Endothelial cell of hepatic sinusoid (primary cell): ENCODE measurements at regions not wholly inside any gene's neighbourhood (a gene's known extent, or its start where the extent isn't known, plus 50 kb on each side); places are given as distances from the start of the nearest gene placed in this dataset.
"Not testable (repeated sequence)": the region's sequence is repeated elsewhere in the genome, so short reads cannot be mapped to it uniquely, and the experiment has no call there.

Experiments used
- in situ Hi-C: cut with HindIII; loops from 2 replicates; pipeline ENCODE4 v1.10.0; 2017; ENCODE audit warnings: low sequenced_read_pairs

DNA sequence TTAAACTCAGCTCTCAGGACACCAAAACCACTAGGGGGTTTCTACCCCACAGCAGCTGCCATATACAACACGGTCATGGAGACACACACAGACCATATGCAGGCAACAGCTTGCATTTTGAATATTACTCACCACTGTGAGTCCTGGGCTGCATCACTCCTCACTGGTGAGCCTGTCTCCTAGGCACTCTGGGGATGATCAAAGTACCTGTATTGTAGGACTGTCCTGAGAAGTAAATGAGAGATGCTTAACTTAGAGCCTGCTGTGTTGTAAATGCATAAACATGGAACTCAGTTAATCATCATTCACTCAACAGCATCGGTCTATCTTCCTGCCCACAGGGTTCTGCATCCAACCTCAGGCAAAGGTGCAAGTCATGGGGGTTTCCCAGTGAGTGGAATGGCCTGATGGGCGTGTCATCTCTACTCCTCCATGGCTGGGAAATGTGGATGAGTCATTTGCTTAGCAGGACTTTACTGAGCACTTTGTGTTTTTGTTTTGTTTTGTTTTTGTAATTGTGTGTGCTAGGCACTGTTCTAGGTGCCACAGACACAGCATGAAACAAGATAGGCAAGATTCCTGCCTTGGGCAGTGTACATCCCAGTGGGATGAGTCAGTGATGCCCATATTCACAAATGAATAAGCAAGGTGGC lies 1141.2 kb upstream of the TMEM132C start:
- in situ Hi-C loops, result no loop called here

DNA sequence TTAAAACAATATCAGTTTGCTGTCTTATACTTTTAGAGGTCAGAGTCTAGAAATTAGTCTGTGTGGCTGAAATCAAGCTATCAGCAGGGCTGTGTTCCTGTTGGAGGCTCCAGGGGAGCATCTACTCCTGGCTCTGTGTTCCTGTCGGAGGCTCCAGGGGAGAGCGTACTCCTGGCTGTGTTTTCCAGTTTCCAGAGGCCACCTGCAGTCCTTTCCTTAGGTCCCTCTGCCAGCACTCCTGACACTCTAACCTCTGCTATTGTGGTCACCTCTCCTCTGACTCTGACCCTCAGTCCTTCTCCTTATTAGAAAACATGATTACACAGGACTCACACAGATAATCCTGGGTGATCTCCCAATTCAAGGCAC lies 1140.7 kb upstream of the TMEM132C start:
- in situ Hi-C loops, result no loop called here

GRCh38 chr12:127127897-127128296 lies 1139.1 kb upstream of the TMEM132C start:
- in situ Hi-C loops, result no loop called here

- in situ Hi-C loops, result no loop called here
Observed at GRCh38 chr12:127130506-127131124, 1136.4 kb upstream of the TMEM132C start.

DNA sequence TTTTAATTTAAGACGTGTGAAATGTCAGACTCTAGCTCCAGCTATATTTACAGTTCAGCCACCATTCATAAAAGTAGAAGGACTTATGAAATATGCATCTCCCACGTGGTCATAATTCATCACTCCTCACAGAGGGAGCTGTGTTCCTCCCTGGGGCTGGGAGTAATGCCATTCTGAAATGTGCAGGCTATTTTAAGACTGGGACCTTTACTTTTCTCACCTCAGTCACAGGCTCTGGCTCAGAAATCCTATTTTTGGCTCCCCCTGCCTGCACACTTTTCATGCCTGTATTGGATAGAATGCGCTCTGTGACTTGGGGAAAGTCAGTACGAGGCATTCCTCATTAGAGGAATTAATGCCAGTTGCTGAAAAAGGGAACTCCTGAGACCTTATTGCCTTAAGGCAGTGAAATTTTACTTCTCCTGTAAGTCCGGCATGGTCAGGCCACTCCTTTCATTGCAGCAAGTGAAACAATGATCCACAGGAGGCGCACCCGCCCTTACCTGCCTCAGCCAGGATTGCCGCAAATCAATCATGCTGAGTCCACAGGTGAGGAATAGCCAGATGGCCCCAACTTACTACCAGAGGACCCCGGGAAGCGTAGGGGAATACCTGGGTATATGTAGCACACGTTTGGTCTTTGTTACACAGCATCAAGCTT lies 1133.2 kb upstream of the TMEM132C start:
- in situ Hi-C loops, result no loop called here

- in situ Hi-C loops, result not testable (repeated sequence)
Observed at GRCh38 chr12:127140864-127141484, 1126.0 kb upstream of the TMEM132C start.

GRCh38 chr12:127143020-127143419 lies 1124.0 kb upstream of the TMEM132C start:
- in situ Hi-C loops, result no loop called here

DNA sequence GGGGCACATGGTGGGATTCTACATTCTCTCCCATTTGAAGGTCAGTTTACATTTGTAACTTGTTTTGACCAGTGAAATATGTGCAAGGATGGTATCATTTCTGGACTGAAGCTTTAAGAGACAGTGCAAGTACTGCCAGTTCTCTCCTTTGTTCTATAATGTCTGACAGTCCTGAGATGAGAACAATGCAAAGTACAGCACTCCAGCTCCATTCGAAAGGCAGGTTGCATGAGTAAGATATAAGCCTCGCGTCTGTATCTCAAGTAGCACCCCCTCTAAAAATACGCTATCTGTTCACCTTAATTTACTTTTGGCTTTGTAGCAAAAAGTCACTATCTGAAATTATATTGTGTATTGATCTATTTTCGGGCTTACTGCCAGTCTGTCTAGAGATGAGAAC lies 1122.2 kb upstream of the TMEM132C start:
- in situ Hi-C loops, result no loop called here

DNA sequence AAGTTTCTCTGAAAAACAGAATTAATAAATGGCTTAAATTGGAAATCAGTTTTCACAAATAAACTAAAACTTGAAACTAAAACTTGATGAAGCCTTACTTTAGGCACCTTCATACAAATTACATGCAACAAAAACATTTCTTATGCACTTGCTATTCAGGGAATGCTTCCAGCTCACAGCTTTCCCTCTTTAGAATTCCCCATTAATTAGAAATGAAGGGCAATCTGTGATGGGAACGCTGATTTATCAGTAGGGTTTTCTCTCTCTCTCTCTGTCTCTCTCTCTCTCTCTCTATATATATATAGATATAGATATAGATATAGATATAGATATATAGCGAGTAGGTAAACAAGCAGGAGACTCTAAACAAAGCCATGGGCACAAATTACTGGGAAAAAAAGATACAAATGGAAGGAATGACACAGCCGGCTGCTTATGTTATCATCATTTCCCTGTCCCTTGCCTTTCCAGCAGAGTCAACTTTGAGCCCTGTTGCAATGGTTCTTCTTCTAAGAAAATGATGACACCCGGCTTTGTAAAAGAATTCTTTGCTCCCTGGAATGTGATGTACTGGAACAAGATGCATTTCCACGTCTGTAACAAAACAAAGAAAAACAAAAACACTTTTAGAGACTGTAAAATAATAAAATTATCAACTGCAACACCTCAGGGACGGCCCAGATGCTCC lies 1121.6 kb upstream of the TMEM132C start:
- in situ Hi-C loops, result no loop called here

- in situ Hi-C loops, result no loop called here
Observed at GRCh38 chr12:127145929-127146789, 1120.8 kb upstream of the TMEM132C start.

GRCh38 chr12:127146991-127147718 lies 1119.8 kb upstream of the TMEM132C start:
- in situ Hi-C loops, result no loop called here

DNA sequence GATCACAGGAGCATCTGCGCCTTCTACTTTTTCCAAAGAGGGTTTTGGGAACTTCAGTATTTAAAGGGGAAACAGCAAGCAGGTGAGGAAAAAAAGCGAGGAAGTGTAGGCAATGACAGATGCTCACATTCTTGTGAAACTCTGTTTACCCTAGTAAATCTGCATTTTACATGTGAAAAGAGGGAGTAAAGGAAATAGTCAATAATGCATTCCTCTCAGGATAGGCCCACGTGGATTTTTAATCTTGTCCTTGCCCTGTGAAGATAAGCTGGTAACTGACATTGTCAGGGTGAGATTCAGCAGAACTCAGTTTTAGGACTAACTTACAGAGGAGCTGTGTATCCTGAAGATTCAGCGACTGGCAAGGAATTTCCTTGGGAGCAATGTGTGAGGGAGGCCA lies 1119.2 kb upstream of the TMEM132C start:
- in situ Hi-C loops, result no loop called here

- in situ Hi-C loops, result no loop called here
Observed at GRCh38 chr12:127148318-127148717, 1118.7 kb upstream of the TMEM132C start.

- in situ Hi-C loops, result no loop called here
Observed at GRCh38 chr12:127149226-127149964, 1117.6 kb upstream of the TMEM132C start.

DNA sequence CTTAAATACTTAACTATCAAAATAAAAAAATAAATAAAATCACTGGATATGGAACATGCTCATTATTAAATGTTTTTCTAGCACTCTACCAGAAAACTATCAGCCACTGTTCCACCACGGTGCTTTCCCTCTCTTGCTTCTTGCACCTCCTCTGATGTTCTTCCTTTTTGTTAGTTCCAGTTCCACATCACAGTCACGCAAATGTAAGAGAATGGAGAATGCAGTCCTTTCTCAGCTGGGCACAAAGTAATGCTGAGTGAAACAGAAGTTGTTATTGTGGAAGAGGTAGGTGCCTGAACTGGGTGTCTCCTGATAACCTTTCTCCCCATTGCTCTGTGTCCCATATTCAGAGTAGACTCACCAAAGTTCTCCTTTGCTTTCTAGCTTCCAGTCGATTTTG lies 1116.9 kb upstream of the TMEM132C start:
- in situ Hi-C loops, result loop anchor here (5.0 kb wide), 1 partner anchor 88 kb away; no protein-coding TSS in a partner anchor

DNA sequence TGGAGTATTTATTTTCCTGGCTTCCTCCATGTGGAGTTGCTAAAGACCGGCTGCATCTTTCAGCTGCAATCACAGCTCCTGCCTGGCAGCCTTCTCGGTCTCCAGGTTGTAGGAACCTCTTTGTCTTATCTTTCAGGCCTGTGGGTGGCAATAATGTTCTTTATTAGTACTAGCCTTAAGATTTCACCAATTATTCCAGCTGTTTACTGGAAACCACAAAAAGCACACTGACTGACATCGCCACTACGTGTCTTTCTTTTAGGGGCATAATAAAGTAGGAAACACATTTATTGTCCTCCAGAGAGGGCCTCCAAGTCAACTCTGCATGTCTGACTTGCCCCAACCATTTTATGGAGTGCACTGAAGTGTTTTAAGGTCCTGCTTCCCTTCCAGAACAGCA lies 1116.5 kb upstream of the TMEM132C start:
- in situ Hi-C loops, result loop anchor here (5.0 kb wide), 1 partner anchor 88 kb away; no protein-coding TSS in a partner anchor

- in situ Hi-C loops, result loop anchor here (5.0 kb wide), 1 partner anchor 89 kb away; no protein-coding TSS in a partner anchor
Observed at GRCh38 chr12:127150956-127151355, 1116.0 kb upstream of the TMEM132C start.

GRCh38 chr12:127153996-127154395 lies 1113.0 kb upstream of the TMEM132C start:
- in situ Hi-C loops, result loop anchor here (5.0 kb wide), 1 partner anchor 92 kb away; no protein-coding TSS in a partner anchor

DNA sequence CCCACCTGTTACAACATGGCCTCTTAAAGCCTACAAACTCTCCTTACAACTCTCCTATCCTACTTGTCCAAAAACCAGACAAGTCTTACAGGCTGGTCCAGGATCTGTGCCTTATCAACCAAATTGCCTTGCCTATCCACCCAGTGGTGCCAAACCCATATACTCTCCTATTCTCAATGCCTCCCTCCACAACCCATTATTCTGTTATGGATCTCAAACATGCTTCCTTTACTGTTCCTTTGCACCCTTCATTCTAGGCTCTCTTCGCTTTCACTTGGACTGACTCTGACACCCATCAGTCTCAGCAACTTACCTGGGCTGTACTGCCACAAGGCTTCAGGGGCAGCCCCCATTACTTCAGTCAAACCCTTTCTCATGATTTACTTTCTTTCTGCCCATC lies 1112.1 kb upstream of the TMEM132C start:
- in situ Hi-C loops, result loop anchor here (5.0 kb wide), 1 partner anchor 93 kb away; no protein-coding TSS in a partner anchor
